ENCODE measurements at regions not wholly inside any gene's neighbourhood (a gene's known extent, or its start where the extent isn't known, plus 50 kb on each side); places are given as distances from the start of the nearest gene placed in this dataset.

GRCh38 chr5:28208356-28208755 is 1170.0 kb upstream of the CDH9 start:
- no peak for DNase-seq (ENCODE audit: low read depth)
- H3K4me3 ChIP-seq (ENCODE audit: low read depth, low read length): no peak overlapping the region
- no peak for TF ChIP-seq CTCF (IDR thresholded peaks at IDR 0.05; ENCODE audit: insufficient read depth, low read length)

GRCh38 chr5:28190011-28190410 is 1151.6 kb upstream of the CDH9 start:
- H3K4me3 ChIP-seq (ENCODE audit: low read depth, low read length): no peak overlapping the region
- no peak for DNase-seq (ENCODE audit: low read depth)
- no peak for TF ChIP-seq CTCF (IDR thresholded peaks at IDR 0.05; ENCODE audit: insufficient read depth, low read length)

- DNase-seq (ENCODE audit: low read depth): no peak
- no peak overlapping the region for H3K4me3 ChIP-seq (ENCODE audit: low read depth, low read length)
- TF ChIP-seq CTCF (IDR thresholded peaks at IDR 0.05; ENCODE audit: insufficient read depth, low read length): no peak
These were observed 1136.3 kb upstream of the CDH9 start for GRCh38 chr5:28174691-28175090.

GRCh38 chr5:28165096-28165495 is 1126.7 kb upstream of the CDH9 start:
- H3K4me3 ChIP-seq (ENCODE audit: low read depth, low read length): no peak overlapping the region
- TF ChIP-seq CTCF (IDR thresholded peaks at IDR 0.05; ENCODE audit: insufficient read depth, low read length): no peak
- DNase-seq (ENCODE audit: low read depth): peak; percentile 0

- H3K4me3 ChIP-seq (ENCODE audit: low read depth, low read length): no peak overlapping the region
- DNase-seq (ENCODE audit: low read depth): no peak
- no peak for TF ChIP-seq CTCF (IDR thresholded peaks at IDR 0.05; ENCODE audit: insufficient read depth, low read length)
These were observed 1126.2 kb upstream of the CDH9 start for GRCh38 chr5:28164568-28164967.

GRCh38 chr5:28156981-28157380 is 1118.6 kb upstream of the CDH9 start:
- TF ChIP-seq CTCF (IDR thresholded peaks at IDR 0.05; ENCODE audit: insufficient read depth, low read length): no peak
- no peak for DNase-seq (ENCODE audit: low read depth)

GRCh38 chr5:28143519-28143918 is 1105.1 kb upstream of the CDH9 start:
- no peak for TF ChIP-seq CTCF (IDR thresholded peaks at IDR 0.05; ENCODE audit: insufficient read depth, low read length)
- DNase-seq (ENCODE audit: low read depth): no peak
- no peak overlapping the region for H3K4me3 ChIP-seq (ENCODE audit: low read depth, low read length)

More at GRCh38 chr5:28156981-28157380, 1118.6 kb upstream of the CDH9 start:
- no peak overlapping the region for H3K4me3 ChIP-seq (ENCODE audit: low read depth, low read length)
